HG03460 (cell line): ENCODE measurements at regions not wholly inside any gene's neighbourhood (a gene's known extent, or its start where the extent isn't known, plus 50 kb on each side); places are given as distances from the start of the nearest gene placed in this dataset.
A peak's percentile ranks its signal among the peaks of the same experiment; 100 is the strongest.
"Not testable (repeated sequence)": the region's sequence is repeated elsewhere in the genome, so short reads cannot be mapped to it uniquely, and the experiment has no call there.

Experiments
- ATAC-seq: cut with Tn5 transposase; IDR thresholded peaks from one replicate; pipeline ENCODE4 v1.9.1; 2021; ENCODE audit not compliant: unreplicated experiment

DNA sequence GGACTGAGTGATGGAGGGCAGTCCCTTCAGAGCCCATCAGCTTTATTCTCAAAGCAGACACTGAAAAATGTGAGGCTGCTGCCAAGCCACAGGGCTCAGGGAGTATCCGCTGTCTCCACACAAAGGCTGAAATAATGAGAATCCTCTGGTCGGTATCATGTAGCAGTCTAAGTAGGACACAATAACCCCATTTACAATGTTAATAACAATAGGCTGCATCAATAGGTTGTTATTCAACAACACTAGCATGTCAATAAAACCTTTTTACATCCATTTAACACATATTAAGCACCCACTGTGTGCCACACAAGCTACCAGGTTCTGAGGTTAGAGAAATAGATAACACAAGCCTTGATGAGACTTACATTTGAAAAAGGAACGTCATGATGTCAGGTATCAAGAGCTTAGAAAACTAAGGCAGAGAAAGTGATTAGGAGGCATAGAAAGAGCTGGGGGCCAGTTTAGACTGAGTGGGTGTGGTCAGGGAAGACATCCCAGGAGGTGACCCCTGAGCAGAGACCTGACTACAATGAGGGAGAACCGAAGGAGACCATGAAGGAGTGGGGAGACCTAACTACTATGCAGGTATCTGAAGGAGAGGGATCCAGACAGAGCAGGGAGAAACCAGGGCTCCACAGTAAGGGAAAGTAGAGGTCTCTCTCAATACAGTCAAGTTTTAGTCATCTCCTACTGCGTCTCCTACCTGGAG lies 140.1 kb upstream of the GRIA1 start:
- ATAC-seq: no peak

- ATAC-seq: peak; percentile 71
Measured at GRCh38 chr5:153352685-153353219, 137.7 kb upstream of the GRIA1 start.

DNA sequence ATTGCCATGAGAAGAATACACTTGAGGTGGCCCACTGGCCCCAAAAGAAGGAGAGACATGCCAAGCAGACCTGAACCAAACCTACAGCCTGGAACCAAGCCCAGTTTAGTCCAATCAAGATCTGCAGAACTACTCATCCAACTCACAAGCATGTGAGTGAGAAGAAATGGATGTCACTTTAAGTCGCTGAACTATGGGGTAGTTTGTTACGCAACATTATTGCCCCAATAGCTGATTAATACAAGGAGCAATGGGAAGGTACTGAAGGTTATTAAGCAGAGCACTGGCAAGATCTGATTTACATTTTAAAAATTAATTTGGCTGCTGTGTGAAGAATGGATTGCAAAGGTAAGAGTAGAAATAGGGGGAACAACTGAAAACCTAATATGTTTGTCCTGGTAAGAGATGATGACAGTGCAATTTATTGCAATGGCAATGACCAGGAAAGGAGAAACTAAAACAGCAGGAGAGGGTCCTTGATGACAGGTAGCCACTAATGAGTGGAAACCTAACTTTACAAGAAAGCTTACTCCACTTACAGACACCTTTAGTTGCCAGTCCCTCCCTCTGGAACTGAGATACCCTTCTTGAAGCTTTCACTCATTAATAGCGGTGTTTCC lies 132.9 kb upstream of the GRIA1 start:
- ATAC-seq: no peak

GRCh38 chr5:153358315-153358976 lies 132.0 kb upstream of the GRIA1 start:
- peak; percentile 85 for ATAC-seq

DNA sequence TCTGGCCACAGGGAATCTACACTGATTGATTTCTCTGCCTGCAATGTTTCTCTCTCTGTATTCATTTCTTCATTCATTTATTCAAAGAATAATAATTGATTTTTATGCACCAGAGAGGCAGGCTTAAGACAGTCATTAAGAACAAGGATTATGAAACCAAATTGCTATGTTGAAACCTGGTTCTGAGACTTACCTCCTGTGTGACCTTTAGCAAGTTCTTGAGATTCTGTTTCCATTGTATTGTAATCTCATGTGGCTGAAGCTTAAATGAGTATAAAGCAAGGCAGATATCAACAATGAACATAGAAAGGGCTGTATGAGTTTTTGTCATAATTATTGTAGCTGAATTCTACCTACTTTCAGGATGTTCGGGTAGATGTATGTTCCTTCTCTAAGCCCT lies 129.6 kb upstream of the GRIA1 start:
- no peak for ATAC-seq

DNA sequence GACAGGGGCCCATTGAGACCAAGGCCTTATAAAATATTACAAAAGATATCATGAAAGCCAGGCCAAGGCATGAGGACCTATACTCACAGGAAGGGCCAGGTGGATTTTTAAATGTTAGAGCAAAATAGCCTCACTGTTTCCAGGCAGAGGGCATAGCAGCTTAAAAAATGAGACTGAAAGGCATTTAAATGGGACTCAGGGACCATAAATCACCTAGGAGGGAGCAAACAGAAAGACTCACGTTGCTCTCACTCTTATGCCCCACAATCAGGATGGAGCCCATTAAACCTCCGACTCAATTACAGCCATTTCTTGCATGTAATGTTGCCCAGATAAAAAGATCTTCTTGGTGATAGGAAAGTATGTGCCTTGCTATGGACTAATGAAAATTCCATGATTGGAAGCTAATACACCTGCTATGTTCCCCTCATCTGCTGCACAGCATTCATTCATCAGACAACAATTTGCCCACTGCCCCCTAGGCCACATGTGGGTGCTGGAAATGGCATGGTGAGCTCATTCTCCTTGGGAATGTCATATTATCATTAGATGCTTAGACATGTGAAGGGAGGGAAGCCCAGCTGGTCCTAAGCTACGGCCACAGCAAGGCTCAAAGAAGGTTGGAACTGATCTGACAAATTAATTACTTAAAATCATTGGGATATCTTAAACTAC lies 128.6 kb upstream of the GRIA1 start:
- ATAC-seq: no peak

DNA sequence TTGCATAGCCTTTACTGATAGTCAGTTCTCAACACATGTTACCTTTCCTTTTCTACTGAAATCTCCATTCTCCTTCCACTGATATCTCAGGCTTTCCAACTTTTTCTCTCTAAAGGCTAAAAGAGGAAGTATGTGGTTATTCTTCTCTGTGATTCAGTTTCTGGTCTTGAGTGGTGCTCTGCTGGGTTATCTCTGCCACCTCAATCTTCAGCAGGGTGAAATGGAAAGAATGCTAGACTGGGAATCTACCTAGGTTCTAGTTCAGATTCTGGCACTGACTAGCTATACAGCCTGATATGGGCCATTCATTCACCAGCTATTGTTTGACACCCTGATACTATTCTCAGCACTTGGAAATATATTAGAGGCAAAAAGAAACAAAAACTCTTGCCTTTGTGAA lies 124.9 kb upstream of the GRIA1 start:
- peak; percentile 57 for ATAC-seq

- no peak for ATAC-seq
Measured at GRCh38 chr5:153367466-153367865, 123.0 kb upstream of the GRIA1 start.

- ATAC-seq: no peak
Measured at GRCh38 chr5:153372425-153373129, 117.9 kb upstream of the GRIA1 start.

DNA sequence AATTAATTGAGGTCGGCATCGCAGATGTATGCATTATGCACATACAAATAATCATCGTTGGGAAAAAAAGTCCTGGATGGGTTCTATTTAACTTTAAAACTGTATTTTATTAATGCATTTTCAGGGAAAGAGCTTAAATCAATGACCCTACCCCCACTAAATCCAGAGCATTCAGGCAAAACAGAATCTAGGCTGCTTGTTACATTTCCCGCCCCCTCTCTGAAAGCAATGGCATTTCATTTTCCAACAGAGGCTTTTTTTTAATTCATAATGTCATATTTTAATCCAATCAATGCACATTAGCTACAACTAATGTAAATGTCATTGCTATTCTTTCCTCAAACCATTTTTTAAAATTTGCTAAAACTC lies 117.4 kb upstream of the GRIA1 start:
- no peak for ATAC-seq

GRCh38 chr5:153381630-153382029 lies 108.8 kb upstream of the GRIA1 start:
- not testable (repeated sequence) for ATAC-seq

GRCh38 chr5:153390569-153390968 lies 99.9 kb upstream of the GRIA1 start:
- ATAC-seq: no peak

- ATAC-seq: no peak
Measured at GRCh38 chr5:153399595-153399994, 90.9 kb upstream of the GRIA1 start.

- ATAC-seq: no peak
Measured at GRCh38 chr5:153400931-153401330, 89.5 kb upstream of the GRIA1 start.

DNA sequence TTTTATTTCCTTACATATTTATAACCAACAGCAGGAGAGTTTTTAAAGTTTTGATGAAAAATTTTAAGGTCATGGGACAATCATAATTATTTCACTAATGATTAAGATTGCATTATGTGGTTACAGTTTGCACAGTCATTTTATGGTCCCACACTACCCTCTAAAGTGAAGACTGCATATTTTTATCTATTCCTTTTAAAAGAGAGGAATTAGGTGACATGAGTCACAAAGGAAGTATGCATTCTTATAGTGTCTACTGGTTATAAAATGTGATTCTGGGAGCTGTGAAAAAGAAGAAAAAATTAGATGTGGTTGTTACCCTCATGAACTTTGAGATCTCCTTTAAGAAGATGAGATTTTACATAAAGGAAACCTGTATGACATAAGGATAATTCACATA lies 87.9 kb upstream of the GRIA1 start:
- ATAC-seq: no peak

DNA sequence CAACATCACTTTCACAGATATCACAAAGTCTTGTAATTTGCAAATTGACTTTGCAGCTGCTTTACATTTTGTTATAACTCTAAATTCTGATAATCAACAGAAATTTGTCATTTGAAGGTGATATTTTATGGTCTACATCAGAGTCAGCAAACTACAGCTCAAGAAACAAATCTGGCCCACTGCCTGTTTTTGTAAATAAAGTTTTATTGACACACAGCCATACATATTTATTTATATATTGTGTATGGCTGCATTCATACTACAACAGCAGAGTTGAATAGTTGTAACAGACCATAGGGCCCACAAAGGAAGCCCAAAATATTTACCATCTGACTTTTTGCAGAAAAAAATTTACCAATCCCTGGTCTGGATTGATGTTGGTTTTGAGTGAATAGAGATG lies 87.0 kb upstream of the GRIA1 start:
- ATAC-seq: no peak

GRCh38 chr5:153404747-153405146 lies 85.7 kb upstream of the GRIA1 start:
- ATAC-seq: no peak

DNA sequence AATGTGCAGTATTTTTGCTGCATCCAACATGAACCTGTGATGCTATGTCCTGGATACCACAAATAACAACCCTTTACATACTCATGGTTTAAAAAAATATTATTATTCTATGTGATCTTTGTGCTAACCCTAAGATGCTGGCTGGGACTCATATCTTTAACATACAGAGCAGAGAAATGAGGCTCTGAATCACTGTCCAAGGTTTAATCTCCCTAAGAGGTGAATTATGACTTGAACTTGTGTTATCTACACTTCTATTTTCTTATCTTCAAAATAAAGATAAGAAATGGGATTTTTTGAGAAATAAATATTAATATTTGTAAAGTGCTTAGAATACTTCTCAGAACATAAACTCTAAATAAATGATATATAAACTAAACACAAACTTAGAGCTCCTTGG lies 68.8 kb upstream of the GRIA1 start:
- ATAC-seq: no peak

GRCh38 chr5:153425914-153426313 lies 64.6 kb upstream of the GRIA1 start:
- no peak for ATAC-seq

DNA sequence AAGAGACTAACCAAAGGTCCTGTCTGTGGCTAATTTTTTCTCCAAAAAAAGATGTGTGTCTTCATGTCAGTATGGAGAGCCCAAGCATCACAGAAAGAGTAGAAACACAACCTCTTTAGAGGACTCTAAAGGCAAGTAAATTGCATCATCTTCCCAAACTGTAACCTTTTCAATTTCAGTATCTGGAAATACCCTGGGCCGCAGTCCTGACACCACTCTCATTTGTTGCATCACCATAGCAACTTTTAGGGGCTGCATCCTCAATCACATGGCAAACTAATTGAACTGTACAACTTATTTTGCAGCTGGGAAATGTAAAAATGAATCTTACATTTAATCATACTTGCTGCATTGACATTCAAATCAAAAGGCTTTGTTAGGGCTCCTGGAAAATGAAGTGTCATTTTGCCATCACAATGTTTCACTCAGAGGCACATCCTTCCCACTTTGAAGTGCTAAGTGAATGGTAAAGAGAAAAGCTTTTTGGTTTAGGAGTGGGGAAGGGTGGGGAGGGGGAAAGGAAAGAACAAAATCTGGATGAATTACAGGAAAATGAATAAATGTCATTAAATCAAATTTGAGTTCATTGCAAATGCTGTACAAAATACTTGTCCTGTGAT lies 60.6 kb upstream of the GRIA1 start:
- ATAC-seq: no peak

GRCh38 chr5:153432583-153432982 lies 57.9 kb upstream of the GRIA1 start:
- no peak for ATAC-seq
